ENCODE measurements at regions not wholly inside any gene's neighbourhood (a gene's known extent, or its start where the extent isn't known, plus 50 kb on each side); places are given as distances from the start of the nearest gene placed in this dataset.

- Histone ChIP-seq H3K9me3 (ENCODE audit: control insufficient read depth, low read depth, low read length) (no peaks in the 10 kb centered on the region), H3K36me3 (ENCODE audit: control insufficient read depth in 2 of 2, extremely low read depth in 1 of 2, insufficient read depth in 2 of 2, low read length in 2 of 2) (no peaks in the 10 kb centered on the region), H4K20me1 (ENCODE audit: control insufficient read depth, extremely low read depth, insufficient read depth, low read length) (no peaks in the 10 kb centered on the region), H3K27me3 (ENCODE audit: control insufficient read depth, extremely low read depth, insufficient read depth, low read length) (no peaks in the 10 kb centered on the region), H3K27ac (ENCODE audit: control insufficient read depth, insufficient read depth, low read length) (no peak overlapping the region), H2AFZ (ENCODE audit: control insufficient read depth, low read length) (no peak overlapping the region), H3K79me2 (ENCODE audit: control insufficient read depth, insufficient read depth, low read length) (no peaks in the 10 kb centered on the region), H3K4me2 (ENCODE audit: control insufficient read depth, extremely low read depth, insufficient read depth, low read depth, low read length) (no peak overlapping the region), H3K9ac (ENCODE audit: control insufficient read depth, extremely low read depth, insufficient read depth, low read length) (no peak overlapping the region), H3K9me1 (ENCODE audit: control insufficient read depth, extremely low read depth, insufficient read depth, low read length) (no peaks in the 10 kb centered on the region), H3K4me1 (ENCODE audit: control insufficient read depth, extremely low read depth, insufficient read depth, low read length) (peaks cover 2% of the 10 kb centered on the region), H3K4me3 (ENCODE audit: control insufficient read depth in 2 of 3, extremely low read depth in 1 of 3, insufficient read depth in 2 of 3, low read depth in 1 of 3, low read length in 3 of 3) (no peak overlapping the region)
- FAIRE-seq (peak; percentile 51), DNase-seq (ENCODE audit: low read depth, low spot score) (no peak)
- dilution Hi-C loops (cut with MboI; ENCODE audit: extremely low pct_ligation_motif_present, low sequenced_read_pairs), result no loop called here
- no peak for TF ChIP-seq EZH2 (IDR thresholded peaks at IDR 0.05; ENCODE audit: low read length)
- TF ChIP-seq, protein P1, sequence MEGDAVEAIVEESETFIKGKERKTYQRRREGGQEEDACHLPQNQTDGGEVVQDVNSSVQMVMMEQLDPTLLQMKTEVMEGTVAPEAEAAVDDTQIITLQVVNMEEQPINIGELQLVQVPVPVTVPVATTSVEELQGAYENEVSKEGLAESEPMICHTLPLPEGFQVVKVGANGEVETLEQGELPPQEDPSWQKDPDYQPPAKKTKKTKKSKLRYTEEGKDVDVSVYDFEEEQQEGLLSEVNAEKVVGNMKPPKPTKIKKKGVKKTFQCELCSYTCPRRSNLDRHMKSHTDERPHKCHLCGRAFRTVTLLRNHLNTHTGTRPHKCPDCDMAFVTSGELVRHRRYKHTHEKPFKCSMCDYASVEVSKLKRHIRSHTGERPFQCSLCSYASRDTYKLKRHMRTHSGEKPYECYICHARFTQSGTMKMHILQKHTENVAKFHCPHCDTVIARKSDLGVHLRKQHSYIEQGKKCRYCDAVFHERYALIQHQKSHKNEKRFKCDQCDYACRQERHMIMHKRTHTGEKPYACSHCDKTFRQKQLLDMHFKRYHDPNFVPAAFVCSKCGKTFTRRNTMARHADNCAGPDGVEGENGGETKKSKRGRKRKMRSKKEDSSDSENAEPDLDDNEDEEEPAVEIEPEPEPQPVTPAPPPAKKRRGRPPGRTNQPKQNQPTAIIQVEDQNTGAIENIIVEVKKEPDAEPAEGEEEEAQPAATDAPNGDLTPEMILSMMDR (optimal IDR thresholded peaks at IDR 0.05 in 1 of 3, IDR thresholded peaks at IDR 0.05 in 1 of 3, conservative IDR thresholded peaks at IDR 0.05 in 1 of 3; ENCODE audit: extremely low read depth in 1 of 3, insufficient read depth in 2 of 3, low read length in 3 of 3), result no peak
Measured at GRCh38 chr6:50141100-50141499, 91.4 kb upstream of the DEFB112 start.

- Histone ChIP-seq H3K4me1 (ENCODE audit: control insufficient read depth, extremely low read depth, insufficient read depth, low read length) (peaks cover 10% of the 10 kb centered on the region), H3K27ac (ENCODE audit: control insufficient read depth, insufficient read depth, low read length) (no peak overlapping the region), H2AFZ (ENCODE audit: control insufficient read depth, low read length) (no peak overlapping the region), H3K36me3 (ENCODE audit: control insufficient read depth in 2 of 2, extremely low read depth in 1 of 2, insufficient read depth in 2 of 2, low read length in 2 of 2) (no peaks in the 10 kb centered on the region), H3K9me3 (ENCODE audit: control insufficient read depth, low read depth, low read length) (no peaks in the 10 kb centered on the region), H3K4me2 (ENCODE audit: control insufficient read depth, extremely low read depth, insufficient read depth, low read depth, low read length) (no peak overlapping the region), H3K9me1 (ENCODE audit: control insufficient read depth, extremely low read depth, insufficient read depth, low read length) (no peaks in the 10 kb centered on the region), H3K79me2 (ENCODE audit: control insufficient read depth, insufficient read depth, low read length) (no peaks in the 10 kb centered on the region), H3K27me3 (ENCODE audit: control insufficient read depth, extremely low read depth, insufficient read depth, low read length) (no peaks in the 10 kb centered on the region), H4K20me1 (ENCODE audit: control insufficient read depth, extremely low read depth, insufficient read depth, low read length) (no peaks in the 10 kb centered on the region), H3K4me3 (ENCODE audit: control insufficient read depth in 2 of 3, extremely low read depth in 1 of 3, insufficient read depth in 2 of 3, low read depth in 1 of 3, low read length in 3 of 3) (no peak overlapping the region), H3K9ac (ENCODE audit: control insufficient read depth, extremely low read depth, insufficient read depth, low read length) (no peak overlapping the region)
- no peak for FAIRE-seq
- dilution Hi-C loops (cut with MboI; ENCODE audit: extremely low pct_ligation_motif_present, low sequenced_read_pairs), result no loop called here
- TF ChIP-seq, protein P1 (optimal IDR thresholded peaks at IDR 0.05 in 1 of 3, IDR thresholded peaks at IDR 0.05 in 1 of 3, conservative IDR thresholded peaks at IDR 0.05 in 1 of 3; ENCODE audit: extremely low read depth in 1 of 3, insufficient read depth in 2 of 3, low read length in 3 of 3), result no peak
- TF ChIP-seq EZH2 (IDR thresholded peaks at IDR 0.05; ENCODE audit: low read length), result no peak
- no peak for DNase-seq (ENCODE audit: low read depth, low spot score)
Measured at GRCh38 chr6:50143011-50143719, 93.4 kb upstream of the DEFB112 start.

Data from keratinocyte (primary cell).